ENCODE measurements at regions not wholly inside any gene's neighbourhood (a gene's known extent, or its start where the extent isn't known, plus 50 kb on each side); places are given as distances from the start of the nearest gene placed in this dataset.
A peak's percentile ranks its signal among the peaks of the same experiment; 100 is the strongest.

DNA sequence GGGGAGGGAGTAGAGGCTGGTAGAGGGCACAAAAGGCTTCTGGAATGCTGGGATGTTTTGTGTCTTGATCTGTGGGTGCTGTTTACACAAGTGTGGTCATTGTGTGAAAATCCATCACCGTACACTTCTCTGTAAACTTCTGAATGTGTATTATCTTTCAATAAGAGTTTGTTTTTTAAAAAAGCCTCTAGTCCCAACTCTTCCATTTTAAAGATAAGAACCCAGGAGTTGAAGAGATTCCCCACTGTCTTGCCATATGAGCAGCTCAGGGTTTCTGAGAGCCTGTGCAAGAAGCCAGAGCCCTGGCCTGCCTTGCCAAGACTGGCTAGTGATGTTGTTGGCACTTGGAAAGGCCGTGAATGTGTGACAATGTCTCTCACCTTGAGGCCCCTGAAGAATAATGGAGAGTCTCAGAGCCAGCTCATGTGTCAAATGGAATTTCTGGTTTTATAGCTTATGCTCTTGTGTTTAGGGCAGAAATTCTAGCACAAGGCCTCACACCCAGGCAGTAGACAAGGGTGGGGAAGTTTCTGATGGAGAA lies 57.5 kb upstream of the NPAS1 start:
- peak overlapping the region; percentile 9 for H3K27ac ChIP-seq (ENCODE audit: insufficient read depth, low read depth, low read length)
- H3K79me2 ChIP-seq (ENCODE audit: control insufficient read depth, insufficient read depth, low read length): peaks cover 3% of the 10 kb centered on the region
- no peak overlapping the region for H3K9ac ChIP-seq (replicated peaks; ENCODE audit: extremely low read depth, insufficient read depth, low read length)
- dilution Hi-C loops (cut with MboI; ENCODE audit: extremely low pct_ligation_motif_present, low sequenced_read_pairs) (no loop called here), intact Hi-C loops (cut with micrococcal nuclease) (no loop called here)
- no peak overlapping the region for H3K4me2 ChIP-seq (ENCODE audit: insufficient read depth, low read length)
- peak; percentile 8 for FAIRE-seq
- H3K27me3 ChIP-seq (ENCODE audit: control insufficient read depth in 2 of 2, insufficient read depth in 2 of 2, low read length in 2 of 2): no peaks in the 10 kb centered on the region
- no peaks in the 10 kb centered on the region for H3K9me1 ChIP-seq (replicated peaks; ENCODE audit: control insufficient read depth, extremely low read depth, insufficient read depth, low read length)
- no peaks in the 10 kb centered on the region for H3K9me3 ChIP-seq (replicated peaks; ENCODE audit: control insufficient read depth, insufficient read depth, low read length)
- H4K20me1 ChIP-seq (replicated peaks; ENCODE audit: control insufficient read depth, extremely low read depth, insufficient read depth, low read length): no peaks in the 10 kb centered on the region
- no peak overlapping the region for H2AFZ ChIP-seq (ENCODE audit: low read depth, low read length)
- no TSS peak for BruUV-seq (replicated peaks)
- CTCF ChIA-PET: interaction anchor here (0.7 to 1.0 kb wide), 3 partner anchors 14 to 29 kb away, joined by 3 to 5 read pairs (median 3); no protein-coding TSS in a partner anchor
- POLR2A ChIA-PET: interaction anchor here (0.5 kb wide), 1 partner anchor 22 kb away, joined by 3 read pairs; no protein-coding TSS in a partner anchor
- no peaks in the 10 kb centered on the region for H3K36me3 ChIP-seq (ENCODE audit: control insufficient read depth in 2 of 2, extremely low read depth in 1 of 2, insufficient read depth in 2 of 2, low read length in 2 of 2)
- no peak for DNase-seq (ENCODE audit: low read depth, low spot score)
- TF ChIP-seq POLR2A (IDR thresholded peaks at IDR 0.05; ENCODE audit: low read depth, low read length) (no peak), MYC (IDR thresholded peaks at IDR 0.05; ENCODE audit: low read depth, low read length) (no peak), GATA2 (IDR thresholded peaks at IDR 0.05; ENCODE audit: insufficient read depth, insufficient read length, low read depth, low read length) (no peak), EZH2 (IDR thresholded peaks at IDR 0.05; ENCODE audit: borderline replicate concordance, low read depth, low read length, severe bottlenecking) (no peak), POLR2AphosphoS5 (IDR thresholded peaks at IDR 0.05; ENCODE audit: insufficient read depth, low read depth, low read length) (no peak), FOS (IDR thresholded peaks at IDR 0.05; ENCODE audit: borderline replicate concordance, insufficient read depth, low read length) (no peak), JUN (IDR thresholded peaks at IDR 0.05; ENCODE audit: borderline replicate concordance, insufficient read depth, insufficient read length, low read depth) (no peak)
- TF ChIP-seq, protein P1, sequence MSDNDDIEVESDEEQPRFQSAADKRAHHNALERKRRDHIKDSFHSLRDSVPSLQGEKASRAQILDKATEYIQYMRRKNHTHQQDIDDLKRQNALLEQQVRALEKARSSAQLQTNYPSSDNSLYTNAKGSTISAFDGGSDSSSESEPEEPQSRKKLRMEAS (IDR thresholded peaks at IDR 0.05; ENCODE audit: insufficient read depth, insufficient read length): no peak
- no peak overlapping the region for H3K4me3 ChIP-seq (replicated peaks in 1 of 3; ENCODE audit: insufficient read depth in 1 of 3, low read depth in 1 of 3, low read length in 3 of 3)
- H3K4me1 ChIP-seq (ENCODE audit: control insufficient read depth, extremely low read depth, insufficient read depth, low read length): peaks cover 14% of the 10 kb centered on the region
